Sigmoid colon (tissue), 3 donors: ENCODE measurements at regions not wholly inside any gene's neighbourhood (a gene's known extent, or its start where the extent isn't known, plus 50 kb on each side); places are given as distances from the start of the nearest gene placed in this dataset.

ENCODE experiments used
- POLR2A ChIP-seq, 2 donors: fragments of 450-650 bp; IDR thresholded peaks; one replicate each; pipeline ENCODE4 v1.6.1; 2016; ENCODE audit warnings: antibody characterized with exemption in 2 of 2, mild to moderate bottlenecking in 2 of 2, moderate library complexity in 2 of 2
- TF ChIP-seq, protein P1 (sequence below), 4 experiments: fragments of 450-650 bp in 3 of 4; fragments of 200-600 bp in 1 of 4; IDR thresholded peaks; one replicate each; pipeline ENCODE4 v1.5.1; 2016 to 2019; ENCODE audit warnings: antibody characterized with exemption in 4 of 4, mild to moderate bottlenecking in 3 of 4, moderate library complexity in 2 of 4

DNA sequence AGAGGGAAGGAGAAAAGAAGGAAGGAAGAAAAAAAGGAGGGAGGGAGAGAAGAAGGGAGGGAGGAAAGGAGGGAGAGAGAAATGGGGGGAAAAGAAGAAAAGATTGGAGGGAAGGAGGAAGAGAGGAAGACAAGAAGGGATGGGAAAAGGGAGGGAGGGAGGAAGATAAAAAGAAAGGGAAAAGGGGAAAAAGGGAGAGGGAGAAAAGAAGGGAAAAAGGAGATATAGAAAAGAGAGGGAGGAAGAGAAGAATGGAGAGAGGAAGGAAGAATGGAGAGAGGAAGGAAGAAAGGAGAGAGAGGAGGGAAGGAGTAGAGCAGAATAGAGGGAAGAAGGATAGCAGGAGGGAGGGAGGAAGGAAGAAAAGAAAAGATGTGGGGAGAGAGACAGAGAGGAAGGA is 334.6 kb downstream of the TSHZ3 start:
- no peak for TF ChIP-seq POLR2A (IDR thresholded peaks at IDR 0.05)
- TF ChIP-seq, protein P1, sequence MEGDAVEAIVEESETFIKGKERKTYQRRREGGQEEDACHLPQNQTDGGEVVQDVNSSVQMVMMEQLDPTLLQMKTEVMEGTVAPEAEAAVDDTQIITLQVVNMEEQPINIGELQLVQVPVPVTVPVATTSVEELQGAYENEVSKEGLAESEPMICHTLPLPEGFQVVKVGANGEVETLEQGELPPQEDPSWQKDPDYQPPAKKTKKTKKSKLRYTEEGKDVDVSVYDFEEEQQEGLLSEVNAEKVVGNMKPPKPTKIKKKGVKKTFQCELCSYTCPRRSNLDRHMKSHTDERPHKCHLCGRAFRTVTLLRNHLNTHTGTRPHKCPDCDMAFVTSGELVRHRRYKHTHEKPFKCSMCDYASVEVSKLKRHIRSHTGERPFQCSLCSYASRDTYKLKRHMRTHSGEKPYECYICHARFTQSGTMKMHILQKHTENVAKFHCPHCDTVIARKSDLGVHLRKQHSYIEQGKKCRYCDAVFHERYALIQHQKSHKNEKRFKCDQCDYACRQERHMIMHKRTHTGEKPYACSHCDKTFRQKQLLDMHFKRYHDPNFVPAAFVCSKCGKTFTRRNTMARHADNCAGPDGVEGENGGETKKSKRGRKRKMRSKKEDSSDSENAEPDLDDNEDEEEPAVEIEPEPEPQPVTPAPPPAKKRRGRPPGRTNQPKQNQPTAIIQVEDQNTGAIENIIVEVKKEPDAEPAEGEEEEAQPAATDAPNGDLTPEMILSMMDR (IDR thresholded peaks at IDR 0.05) = no peak
